AG04450 (cell line): ENCODE measurements at regions not wholly inside any gene's neighbourhood (a gene's known extent, or its start where the extent isn't known, plus 50 kb on each side); places are given as distances from the start of the nearest gene placed in this dataset.
A peak's percentile ranks its signal among the peaks of the same experiment; 100 is the strongest.

Experiments used
- CTCF ChIA-PET: fragments of 300-600, 350-600 bp; formaldehyde crosslinking; extraction: SDS; loops from one replicate; lab custom pipeline; 2022; ENCODE audit warnings: antibody characterized with exemption, inconsistent platforms; lab: Charles Lee
- POLR2A ChIA-PET: fragments of 350-600 bp; formaldehyde crosslinking; extraction: SDS; loops from one replicate; lab custom pipeline; 2021; ENCODE audit warnings: antibody characterized with exemption, inconsistent platforms; lab: Yijun Ruan, JAX
- DNase-seq: peaks from one replicate; pipeline ENCODE4 v3.0.0-alpha.2; 2011; ENCODE audit warnings: low read depth, low spot score
- H3K27ac ChIP-seq: one replicate; pipeline ENCODE4 v1.5.1; 2012; ENCODE audit warnings: low read depth, low read length, control low read depth
- H3K27me3 ChIP-seq: one replicate; pipeline ENCODE4 v1.6.0; 2012; ENCODE audit warnings: low read length; ENCODE audit not compliant: control insufficient read depth, insufficient read depth
- H3K4me3 ChIP-seq: 2 replicates; pipeline ENCODE4 v1.5.1; 2011; ENCODE audit warnings: mild to moderate bottlenecking, low read depth, low read length, control low read depth
- H3K9me3 ChIP-seq: 2 replicates; pipeline ENCODE4 v1.5.1; 2012; ENCODE audit warnings: low read length; ENCODE audit not compliant: control insufficient read depth, insufficient read depth
- CTCF ChIP-seq: IDR thresholded peaks from 2 replicates; pipeline ENCODE4 v1.5.1; 2011; ENCODE audit warnings: low read depth, low read length, control low read depth, inconsistent platforms

GRCh38 chr11:122213171-122213570 lies 97.2 kb upstream of the BLID start:
- Histone ChIP-seq H3K27ac (no peak overlapping the region), H3K4me3 (no peak overlapping the region), H3K27me3 (no peaks in the 10 kb centered on the region), H3K9me3 (no peaks in the 10 kb centered on the region; the same call in 1 of the 2 replicates)
- DNase-seq = no peak
- POLR2A ChIA-PET = interaction anchor here (1.1 kb wide), 1 partner anchor 59 kb away, joined by 13 read pairs; no protein-coding TSS in a partner anchor
- CTCF ChIA-PET = interaction anchor here (1.8 to 4.8 kb wide), 3 partner anchors 11 to 558 kb away, joined by 6 to 58 read pairs (median 9); no protein-coding TSS in a partner anchor
- no peak for TF ChIP-seq CTCF

GRCh38 chr11:122210367-122210997 lies 94.5 kb upstream of the BLID start:
- no peak for DNase-seq
- TF ChIP-seq CTCF = no peak
- Histone ChIP-seq H3K27me3 (no peaks in the 10 kb centered on the region), H3K9me3 (no peaks in the 10 kb centered on the region; the same call in 1 of the 2 replicates), H3K4me3 (no peak overlapping the region), H3K27ac (peak overlapping the region; percentile 31)
- ChIA-PET POLR2A (interaction anchor here (0.6 to 0.7 kb wide), 2 partner anchors 24 to 45 kb away, joined by 3 to 8 read pairs; no protein-coding TSS in a partner anchor), CTCF (no interaction called here)

DNA sequence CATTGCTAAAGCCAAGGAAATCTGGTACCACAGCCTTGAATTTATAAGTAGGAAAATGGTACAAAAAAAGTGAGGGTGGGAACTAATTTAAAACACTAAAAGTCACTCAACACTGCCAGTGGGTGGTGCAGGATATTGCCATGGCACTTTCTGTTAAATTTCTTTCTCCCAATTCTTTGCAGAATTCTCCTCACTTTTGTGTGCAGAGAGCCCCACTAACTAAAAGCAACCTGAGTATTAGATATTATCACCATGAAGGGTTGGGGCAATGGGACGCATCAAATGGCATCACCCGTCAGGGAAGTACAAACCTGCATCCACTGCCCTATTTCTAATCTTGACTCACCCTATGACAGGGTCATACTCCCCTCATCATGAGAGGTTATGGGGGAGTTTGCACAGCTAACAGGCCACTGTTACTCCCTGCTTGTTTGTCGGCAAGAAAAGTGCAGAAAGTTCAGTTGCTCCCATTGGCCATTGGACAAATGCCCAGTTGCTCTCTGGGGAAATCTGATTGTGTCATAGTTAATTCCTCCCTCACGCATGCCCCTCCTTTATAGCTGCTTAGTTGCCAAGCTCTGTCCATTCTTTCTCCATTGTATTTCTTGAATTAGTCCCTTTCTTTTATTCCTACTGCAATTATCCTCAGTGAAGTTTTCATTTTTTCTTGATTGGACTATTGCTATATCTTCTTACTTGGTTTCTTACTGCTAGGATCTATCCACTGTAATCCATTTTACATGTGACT lies 93.8 kb upstream of the BLID start:
- DNase-seq = peak; percentile 59
- H3K4me3 ChIP-seq = no peak overlapping the region
- ChIA-PET POLR2A (interaction anchor here (0.7 kb wide), 1 partner anchor 25 kb away, joined by 3 read pairs; no protein-coding TSS in a partner anchor), CTCF (interaction anchor here (1.1 kb wide), 1 partner anchor 554 kb away, joined by 3 read pairs; no protein-coding TSS in a partner anchor)
- no peaks in the 10 kb centered on the region for H3K27me3 ChIP-seq
- no peaks in the 10 kb centered on the region; the same call in 1 of the 2 replicates for H3K9me3 ChIP-seq
- no peak for TF ChIP-seq CTCF
- peak overlapping the region; percentile 63 for H3K27ac ChIP-seq

DNA sequence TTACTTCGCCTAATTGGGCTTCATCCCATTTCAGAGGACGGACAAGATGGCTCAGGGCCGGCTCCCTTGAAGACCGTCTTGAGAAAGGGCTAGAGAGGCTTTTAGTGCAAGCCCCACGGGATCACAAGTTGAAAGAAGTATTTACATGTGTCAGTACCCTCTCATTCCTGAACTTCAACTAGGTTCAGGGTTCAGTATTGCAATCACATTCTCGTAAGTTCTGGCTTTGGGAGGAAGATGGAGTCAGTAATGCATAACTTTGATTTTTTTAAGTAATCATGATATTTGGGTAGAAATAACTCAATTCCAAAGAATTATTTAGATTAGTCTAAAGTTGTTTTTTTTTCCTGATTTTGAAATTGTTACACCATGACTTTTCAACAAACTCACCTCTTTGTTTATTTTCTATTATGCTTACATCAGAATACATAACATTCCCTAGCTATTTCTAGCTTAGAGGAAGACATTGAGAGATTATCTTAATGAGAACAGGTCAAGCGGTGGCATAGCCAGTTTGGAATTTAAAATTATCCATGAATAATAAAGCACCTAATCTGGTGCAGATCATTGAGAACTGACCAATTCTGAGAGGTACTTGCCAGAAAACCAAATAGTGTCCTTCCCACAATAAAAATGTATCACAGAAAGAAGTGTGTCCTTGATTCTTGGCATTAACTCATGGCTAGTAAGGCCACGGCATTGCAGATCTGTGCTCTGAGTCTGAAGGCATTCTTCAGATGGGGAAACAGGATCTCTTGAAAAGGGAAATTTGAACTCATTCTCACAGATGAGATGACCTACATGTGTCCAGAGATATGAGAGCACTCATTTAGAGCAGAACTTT lies 92.1 kb upstream of the BLID start:
- Histone ChIP-seq H3K27me3 (no peaks in the 10 kb centered on the region), H3K4me3 (peak overlapping the region; percentile 60), H3K27ac (peak overlapping the region; percentile 96), H3K9me3 (no peaks in the 10 kb centered on the region; the same call in 1 of the 2 replicates)
- TF ChIP-seq CTCF = no peak
- CTCF ChIA-PET = interaction anchor here (1.0 kb wide), 1 partner anchor 553 kb away, joined by 3 read pairs; no protein-coding TSS in a partner anchor
- peak; percentile 56 for DNase-seq
- POLR2A ChIA-PET = interaction anchor here (0.6 to 1.2 kb wide), 5 partner anchors 11 to 599 kb away, joined by 3 to 6 read pairs (median 4); no protein-coding TSS in a partner anchor
